SIG-M5 treated with dmso at 0.1 percent for 504 hours (cell line): ENCODE measurements at regions not wholly inside any gene's neighbourhood (a gene's known extent, or its start where the extent isn't known, plus 50 kb on each side); places are given as distances from the start of the nearest gene placed in this dataset.

Source experiments
- DNase-seq: peaks from one replicate; lab custom pipeline; 2025; ENCODE audit not compliant: unreplicated experiment; lab: John Stamatoyannopoulos, UW

GRCh38 chr5:60206234-60206633, 312.7 kb upstream of the PDE4D start:
- DNase-seq, result no peak

GRCh38 chr5:60205071-60205470, 311.5 kb upstream of the PDE4D start:
- DNase-seq, result no peak

GRCh38 chr5:60196385-60197113, 303.0 kb upstream of the PDE4D start:
- peak; percentile 11 for DNase-seq

GRCh38 chr5:60195551-60195950, 302.0 kb upstream of the PDE4D start:
- no peak for DNase-seq

- DNase-seq, result no peak
These were observed 301.6 kb upstream of the PDE4D start for GRCh38 chr5:60195083-60195482.

- no peak for DNase-seq
These were observed 291.9 kb upstream of the PDE4D start for GRCh38 chr5:60185231-60186099.

- no peak for DNase-seq
These were observed 291.1 kb upstream of the PDE4D start for GRCh38 chr5:60184606-60185005.

GRCh38 chr5:60183881-60184280, 290.4 kb upstream of the PDE4D start:
- no peak for DNase-seq

- no peak for DNase-seq
These were observed 284.6 kb upstream of the PDE4D start for GRCh38 chr5:60178101-60178500.

- no peak for DNase-seq
These were observed 284.1 kb upstream of the PDE4D start for GRCh38 chr5:60177596-60177995.

GRCh38 chr5:60173667-60174066, 280.1 kb upstream of the PDE4D start:
- no peak for DNase-seq

GRCh38 chr5:60163762-60164161, 270.2 kb upstream of the PDE4D start:
- no peak for DNase-seq

- DNase-seq, result no peak
These were observed 268.9 kb upstream of the PDE4D start for GRCh38 chr5:60162441-60162840.

- DNase-seq, result peak; percentile 47
These were observed 267.9 kb upstream of the PDE4D start for GRCh38 chr5:60161340-60161934.

GRCh38 chr5:60149081-60149480, 255.6 kb upstream of the PDE4D start:
- DNase-seq, result no peak

- DNase-seq, result no peak
These were observed 254.8 kb upstream of the PDE4D start for GRCh38 chr5:60148366-60148765.

GRCh38 chr5:60147791-60148190, 254.3 kb upstream of the PDE4D start:
- no peak for DNase-seq

- DNase-seq, result no peak
These were observed 250.5 kb upstream of the PDE4D start for GRCh38 chr5:60143942-60144549.

GRCh38 chr5:60141119-60141518, 247.6 kb upstream of the PDE4D start:
- DNase-seq, result no peak

GRCh38 chr5:60136841-60137240, 243.3 kb upstream of the PDE4D start:
- DNase-seq, result no peak

GRCh38 chr5:60131504-60131903, 238.0 kb upstream of the PDE4D start:
- DNase-seq, result no peak

- DNase-seq, result no peak
These were observed 232.1 kb upstream of the PDE4D start for GRCh38 chr5:60125636-60126035.
